D721Med (cell line): ENCODE measurements at regions not wholly inside any gene's neighbourhood (a gene's known extent, or its start where the extent isn't known, plus 50 kb on each side); places are given as distances from the start of the nearest gene placed in this dataset.

ENCODE experiments used
- DNase-seq: peaks from one replicate; pipeline ENCODE4 v3.0.0; 2011; ENCODE audit warnings: low spot score; ENCODE audit not compliant: insufficient read length
- FAIRE-seq: peaks from 2 replicates; lab custom pipeline; 2011; peaks lifted over from hg19 to GRCh38; lab: Jason Lieb, UNC
- CTCF ChIP-seq: IDR thresholded peaks from 2 replicates; pipeline ENCODE4 v1.5.1; 2012; ENCODE audit warnings: mild to moderate bottlenecking, control low read depth; ENCODE audit not compliant: insufficient read depth; ENCODE audit errors: missing control alignments

- DNase-seq (no peak), FAIRE-seq (no peak)
- TF ChIP-seq CTCF, result no peak
Measured at GRCh38 chr1:216907100-216907499, 183.9 kb upstream of the ESRRG start.

- DNase-seq (no peak), FAIRE-seq (no peak)
- no peak for TF ChIP-seq CTCF
Measured at GRCh38 chr1:216905781-216906180, 182.6 kb upstream of the ESRRG start.

- no peak for DNase-seq
- TF ChIP-seq CTCF, result no peak
- no peak for FAIRE-seq
Measured at GRCh38 chr1:216905137-216905536, 181.9 kb upstream of the ESRRG start.

GRCh38 chr1:216904471-216904870, 181.2 kb upstream of the ESRRG start:
- FAIRE-seq (no peak), DNase-seq (no peak)
- TF ChIP-seq CTCF, result no peak

- TF ChIP-seq CTCF, result no peak
- FAIRE-seq (no peak), DNase-seq (no peak)
Measured at GRCh38 chr1:216903382-216903740, 180.1 kb upstream of the ESRRG start.

GRCh38 chr1:216902669-216903381, 179.6 kb upstream of the ESRRG start:
- FAIRE-seq (no peak), DNase-seq (no peak)
- TF ChIP-seq CTCF, result no peak

GRCh38 chr1:216900116-216900620, 176.9 kb upstream of the ESRRG start:
- TF ChIP-seq CTCF, result no peak
- FAIRE-seq (no peak), DNase-seq (no peak)
